OCI-LY1 (cell line): ENCODE measurements at regions not wholly inside any gene's neighbourhood (a gene's known extent, or its start where the extent isn't known, plus 50 kb on each side); places are given as distances from the start of the nearest gene placed in this dataset.

Source experiments
- H2AFZ ChIP-seq: fragments of 200-600 bp; sonication (generic), shearing (Covaris generic); 2 replicates; pipeline ENCODE4 v1.6.0; 2014; ENCODE audit warnings: antibody characterized with exemption, mild to moderate bottlenecking, low read length
- H3F3A ChIP-seq: fragments of 200-600 bp; sonication (generic), shearing (Covaris generic); 2 replicates; pipeline ENCODE4 v1.6.0; 2014; ENCODE audit warnings: mild to moderate bottlenecking, antibody characterized with exemption, low read length, moderate library complexity; ENCODE audit not compliant: insufficient read depth
- H3K27ac ChIP-seq: fragments of 200-600 bp; sonication (generic); 2 replicates; pipeline ENCODE4 v1.5.1; 2014; ENCODE audit warnings: low read length, mixed run types, mild to moderate bottlenecking, low read depth; ENCODE audit not compliant: poor library complexity, severe bottlenecking
- H3K27me3 ChIP-seq: fragments of 200-600 bp; sonication (generic); 2 replicates; pipeline ENCODE4 v1.6.0; 2014; ENCODE audit warnings: antibody characterized with exemption, mild to moderate bottlenecking, low read length, moderate library complexity; ENCODE audit not compliant: insufficient read depth
- H3K36me3 ChIP-seq: fragments of 200-600 bp; sonication (generic); 2 replicates; pipeline ENCODE4 v1.6.1; 2014; ENCODE audit warnings: mild to moderate bottlenecking, antibody characterized with exemption, low read length, moderate library complexity, mixed read lengths; ENCODE audit not compliant: insufficient read depth
- H3K4me1 ChIP-seq: fragments of 200-600 bp; sonication (generic); 2 replicates; pipeline ENCODE4 v1.5.1; 2014; ENCODE audit warnings: mild to moderate bottlenecking, low read length, moderate library complexity; ENCODE audit not compliant: insufficient read depth, severe bottlenecking
- H3K4me2 ChIP-seq: fragments of 200-600 bp; sonication (generic), shearing (Covaris generic); 2 replicates; pipeline ENCODE4 v1.6.1; 2014; ENCODE audit warnings: low read length
- H3K4me3 ChIP-seq: fragments of 200-600 bp; sonication (generic); 2 replicates; pipeline ENCODE4 v1.5.1; 2014; ENCODE audit warnings: low read length, low read depth, mild to moderate bottlenecking, mixed read lengths; ENCODE audit not compliant: poor library complexity, severe bottlenecking
- H3K79me2 ChIP-seq: fragments of 200-600 bp; shearing (Covaris generic); 2 replicates; pipeline ENCODE4 v1.6.1; 2016; ENCODE audit warnings: mixed run types, low read length, mixed read lengths; ENCODE audit not compliant: insufficient read depth
- H3K9ac ChIP-seq: fragments of 200-600 bp; sonication (generic), shearing (Covaris generic); 2 replicates; pipeline ENCODE4 v1.6.1; 2014; ENCODE audit warnings: mild to moderate bottlenecking, low read length, mixed read lengths
- H3K9me2 ChIP-seq: fragments of 200-600 bp; sonication (generic), shearing (Covaris generic); 2 replicates; pipeline ENCODE4 v1.6.1; 2014; ENCODE audit warnings: low read depth, mild to moderate bottlenecking, low read length, mixed read lengths
- H3K9me3 ChIP-seq: fragments of 200-600 bp; shearing (Covaris generic); 2 replicates; pipeline ENCODE4 v1.6.1; 2014; ENCODE audit warnings: low read length, mixed read lengths
- H4K20me1 ChIP-seq: fragments of 200-600 bp; sonication (generic), shearing (Covaris generic); 2 replicates; pipeline ENCODE4 v1.6.0; 2016; ENCODE audit warnings: mild to moderate bottlenecking, low read length; ENCODE audit not compliant: insufficient read depth
- EZH2 ChIP-seq: fragments of 200-600 bp; sonication (generic), shearing (Covaris generic); IDR thresholded peaks from 2 replicates; pipeline ENCODE4 v1.8.0; 2017; ENCODE audit warnings: borderline replicate concordance, mixed run types, mild to moderate bottlenecking, antibody characterized with exemption, low read length, moderate library complexity, mixed read lengths
- TF ChIP-seq, protein P1 (sequence below): fragments of 200-600 bp; sonication (generic), shearing (Covaris generic); IDR thresholded peaks from 2 replicates; pipeline ENCODE4 v1.5.1; 2017; ENCODE audit warnings: mild to moderate bottlenecking, antibody characterized with exemption, low read length, moderate library complexity, mixed read lengths

DNA sequence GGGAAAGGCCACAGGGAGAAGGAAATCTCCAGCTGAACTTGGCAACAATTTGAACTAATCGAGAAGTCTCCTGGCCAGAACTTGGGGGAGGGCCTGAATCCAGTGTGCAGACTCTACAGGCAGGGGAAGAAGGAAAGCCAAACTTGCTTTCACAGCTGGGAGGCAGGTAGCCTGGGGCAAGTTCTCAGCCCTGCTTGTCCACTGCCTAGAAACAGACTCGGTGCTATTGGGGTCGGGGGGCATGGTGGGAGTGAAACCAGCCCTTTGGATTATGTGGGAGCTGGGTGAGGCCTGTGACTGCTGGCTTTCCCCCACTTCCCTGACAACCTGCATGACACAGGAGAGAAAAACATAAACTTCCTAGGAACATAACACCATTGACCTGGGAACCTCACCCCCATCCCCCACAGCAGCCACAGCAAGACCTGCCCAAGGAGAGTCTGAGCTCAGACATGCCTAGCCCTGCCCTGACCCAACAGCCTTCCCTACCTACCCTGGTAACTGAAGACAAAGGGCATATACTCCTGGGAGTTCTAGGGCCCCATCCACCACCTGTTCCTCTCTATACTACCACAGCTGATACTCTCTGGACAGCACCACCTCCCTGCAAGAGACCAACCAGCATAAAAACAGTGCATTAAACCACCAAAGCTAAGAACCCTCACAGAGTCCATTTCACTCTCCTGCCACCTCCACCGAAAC, 103.7 kb upstream of the MNS1 start:
- Histone ChIP-seq H3K4me2 (no peak overlapping the region), H3K79me2 (no peaks in the 10 kb centered on the region), H3K27ac (no peak overlapping the region), H3K4me3 (no peak overlapping the region), H3K9me3 (peaks cover 15% of the 10 kb centered on the region; the same call in 1 of the 2 replicates), H3K9me2 (no peaks in the 10 kb centered on the region), H3K4me1 (no peaks in the 10 kb centered on the region), H2AFZ (no peak overlapping the region), H4K20me1 (no peaks in the 10 kb centered on the region), H3K9ac (no peak overlapping the region), H3F3A (no peaks in the 10 kb centered on the region), H3K36me3 (no peaks in the 10 kb centered on the region; the same call in 1 of the 2 replicates), H3K27me3 (no peaks in the 10 kb centered on the region)
- TF ChIP-seq EZH2 = no peak
- TF ChIP-seq, protein P1, sequence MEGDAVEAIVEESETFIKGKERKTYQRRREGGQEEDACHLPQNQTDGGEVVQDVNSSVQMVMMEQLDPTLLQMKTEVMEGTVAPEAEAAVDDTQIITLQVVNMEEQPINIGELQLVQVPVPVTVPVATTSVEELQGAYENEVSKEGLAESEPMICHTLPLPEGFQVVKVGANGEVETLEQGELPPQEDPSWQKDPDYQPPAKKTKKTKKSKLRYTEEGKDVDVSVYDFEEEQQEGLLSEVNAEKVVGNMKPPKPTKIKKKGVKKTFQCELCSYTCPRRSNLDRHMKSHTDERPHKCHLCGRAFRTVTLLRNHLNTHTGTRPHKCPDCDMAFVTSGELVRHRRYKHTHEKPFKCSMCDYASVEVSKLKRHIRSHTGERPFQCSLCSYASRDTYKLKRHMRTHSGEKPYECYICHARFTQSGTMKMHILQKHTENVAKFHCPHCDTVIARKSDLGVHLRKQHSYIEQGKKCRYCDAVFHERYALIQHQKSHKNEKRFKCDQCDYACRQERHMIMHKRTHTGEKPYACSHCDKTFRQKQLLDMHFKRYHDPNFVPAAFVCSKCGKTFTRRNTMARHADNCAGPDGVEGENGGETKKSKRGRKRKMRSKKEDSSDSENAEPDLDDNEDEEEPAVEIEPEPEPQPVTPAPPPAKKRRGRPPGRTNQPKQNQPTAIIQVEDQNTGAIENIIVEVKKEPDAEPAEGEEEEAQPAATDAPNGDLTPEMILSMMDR = no peak

DNA sequence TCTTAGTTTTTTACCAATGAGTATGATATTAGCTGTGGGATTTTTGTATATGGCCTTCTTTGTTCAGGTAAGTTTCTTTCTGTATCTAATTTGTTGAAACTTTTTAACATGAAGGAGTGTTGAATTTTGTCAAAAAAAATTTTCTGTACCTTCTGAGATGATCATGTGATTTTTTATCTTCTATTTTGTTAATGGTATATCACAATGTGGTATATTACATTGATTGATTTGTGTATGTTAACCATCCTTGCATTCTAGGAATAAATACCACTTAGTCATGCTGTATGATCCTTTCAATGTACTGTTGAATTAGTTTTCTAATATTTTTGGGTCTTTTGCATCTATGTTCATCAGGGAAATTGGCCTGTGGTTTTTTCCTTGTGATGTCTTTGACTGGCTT, 92.5 kb upstream of the MNS1 start:
- Histone ChIP-seq H3K4me3 (no peak overlapping the region), H3K4me1 (no peaks in the 10 kb centered on the region), H3K9me3 (peaks cover 22% of the 10 kb centered on the region), H3K9me2 (no peaks in the 10 kb centered on the region), H3K79me2 (no peaks in the 10 kb centered on the region), H3K27ac (no peak overlapping the region), H3K36me3 (peaks cover 6% of the 10 kb centered on the region), H3K27me3 (no peaks in the 10 kb centered on the region), H4K20me1 (no peaks in the 10 kb centered on the region), H3K9ac (no peak overlapping the region), H3K4me2 (no peak overlapping the region), H3F3A (no peaks in the 10 kb centered on the region), H2AFZ (no peak overlapping the region)
- TF ChIP-seq, protein P1 = no peak
- TF ChIP-seq EZH2 = no peak

DNA sequence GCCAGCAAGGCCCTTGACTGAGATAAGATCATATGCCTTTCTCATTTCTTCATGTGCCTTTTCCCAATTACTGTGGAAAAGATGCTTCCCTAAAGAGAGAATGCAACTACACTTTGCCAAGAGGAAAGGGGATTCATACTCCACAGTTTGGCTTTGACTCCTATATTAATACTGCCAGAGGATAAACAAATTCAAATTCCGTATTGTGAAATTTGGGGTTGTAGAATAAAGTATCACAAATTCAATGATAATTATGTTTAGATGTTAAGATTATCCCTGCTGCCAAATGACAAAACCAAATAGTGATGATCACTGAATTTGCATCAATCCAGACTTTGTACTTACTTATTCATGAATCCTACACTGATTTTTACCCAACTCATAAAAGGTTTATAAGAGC, 88.5 kb upstream of the MNS1 start:
- Histone ChIP-seq H3K79me2 (no peaks in the 10 kb centered on the region), H3K4me3 (no peak overlapping the region), H3K27ac (no peak overlapping the region), H3K4me2 (no peak overlapping the region), H3K4me1 (peaks cover 2% of the 10 kb centered on the region), H3K27me3 (no peaks in the 10 kb centered on the region), H3F3A (no peaks in the 10 kb centered on the region), H3K9ac (no peak overlapping the region), H3K9me2 (no peaks in the 10 kb centered on the region), H3K36me3 (no peaks in the 10 kb centered on the region; the same call in 1 of the 2 replicates), H4K20me1 (no peaks in the 10 kb centered on the region), H3K9me3 (peaks cover 15% of the 10 kb centered on the region), H2AFZ (no peak overlapping the region)
- TF ChIP-seq EZH2 = no peak
- TF ChIP-seq, protein P1 = no peak
